Right kidney (tissue), 1 donor: ENCODE measurements at regions not wholly inside any gene's neighbourhood (a gene's known extent, or its start where the extent isn't known, plus 50 kb on each side); places are given as distances from the start of the nearest gene placed in this dataset.
A peak's percentile ranks its signal among the peaks of the same experiment; 100 is the strongest.

Experiments used
- DNase-seq: peaks from one replicate; pipeline ENCODE4 v3.0.0-alpha.2; 2016

GRCh38 chr6:8707956-8708772, 272.8 kb upstream of the SLC35B3 start:
- DNase-seq: peak; percentile 42

DNA sequence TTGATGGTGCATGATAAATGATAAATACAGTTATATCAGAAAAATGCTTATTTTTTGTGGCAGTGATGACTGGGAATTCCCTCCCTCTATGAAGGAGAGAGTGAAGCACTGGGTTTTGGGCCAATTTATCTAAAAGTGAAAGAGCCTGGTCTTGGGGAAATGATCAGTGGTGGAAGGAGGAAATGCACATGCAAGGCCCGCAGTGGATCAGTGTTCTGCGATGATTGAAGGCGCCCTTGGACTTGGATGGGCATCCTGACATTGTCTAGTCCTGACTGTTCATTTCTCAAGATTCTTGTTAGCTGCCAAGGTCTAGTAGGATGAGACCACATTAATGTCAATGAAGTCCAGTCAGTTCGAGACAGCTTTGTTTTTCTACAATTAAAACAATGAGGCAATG, 272.0 kb upstream of the SLC35B3 start:
- DNase-seq: no peak

- no peak for DNase-seq
These were observed 270.2 kb upstream of the SLC35B3 start for GRCh38 chr6:8705435-8706020.

DNA sequence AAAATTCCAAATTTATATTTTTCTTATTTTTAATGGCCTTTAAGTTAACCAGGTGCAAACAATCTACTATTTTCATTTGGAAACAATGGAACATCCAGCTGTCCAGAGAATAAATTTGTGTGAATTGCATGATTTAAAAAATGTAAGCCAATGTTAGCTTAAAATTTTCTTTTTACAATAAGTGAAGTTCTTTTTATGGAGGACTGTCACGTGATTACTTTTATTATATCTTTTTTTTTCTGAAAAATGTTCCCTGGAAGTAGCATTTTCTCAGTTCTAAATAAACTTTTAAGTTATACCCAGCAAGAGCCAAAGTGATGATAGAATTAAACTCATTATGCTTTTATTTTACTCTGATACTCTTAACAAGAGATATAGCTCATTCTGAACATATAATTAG, 267.7 kb upstream of the SLC35B3 start:
- DNase-seq: no peak

DNA sequence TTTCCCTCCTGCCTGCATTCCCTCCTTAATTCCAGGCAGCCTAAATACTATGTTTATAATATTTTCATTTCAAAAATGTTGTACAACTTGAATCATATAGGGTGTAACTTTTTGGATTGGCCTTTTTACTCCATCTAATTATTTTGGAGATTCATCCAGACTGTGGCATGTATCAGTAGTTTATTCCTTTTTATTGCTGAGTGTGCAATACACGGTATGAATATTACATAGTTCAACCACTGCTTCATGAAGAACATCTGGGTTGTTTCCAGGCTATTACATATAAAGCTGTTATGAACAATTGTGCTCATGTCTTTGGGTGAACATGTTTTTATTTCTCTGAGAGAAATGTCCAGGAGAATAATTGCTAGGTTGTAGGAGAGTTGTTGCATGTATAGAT, 253.5 kb upstream of the SLC35B3 start:
- DNase-seq: no peak

DNA sequence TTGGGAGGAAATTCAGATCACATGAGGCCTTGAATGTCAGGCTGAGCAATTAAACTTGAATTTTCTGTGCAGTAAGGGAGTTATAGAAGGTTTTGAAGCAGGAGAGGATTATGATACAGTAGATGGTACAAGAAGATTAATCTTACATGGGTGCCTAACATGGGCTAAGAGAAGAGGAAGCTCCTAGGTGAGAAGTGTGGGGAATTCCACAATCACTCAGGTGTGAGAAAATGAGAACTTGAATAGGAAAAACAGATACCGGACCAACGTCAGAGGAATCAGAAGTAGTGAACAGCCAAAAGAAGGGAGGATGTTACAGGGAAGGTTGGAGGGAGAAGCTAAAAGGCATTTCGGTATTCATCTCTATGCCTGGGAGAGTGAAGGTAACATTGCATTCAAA, 250.7 kb upstream of the SLC35B3 start:
- no peak for DNase-seq

DNA sequence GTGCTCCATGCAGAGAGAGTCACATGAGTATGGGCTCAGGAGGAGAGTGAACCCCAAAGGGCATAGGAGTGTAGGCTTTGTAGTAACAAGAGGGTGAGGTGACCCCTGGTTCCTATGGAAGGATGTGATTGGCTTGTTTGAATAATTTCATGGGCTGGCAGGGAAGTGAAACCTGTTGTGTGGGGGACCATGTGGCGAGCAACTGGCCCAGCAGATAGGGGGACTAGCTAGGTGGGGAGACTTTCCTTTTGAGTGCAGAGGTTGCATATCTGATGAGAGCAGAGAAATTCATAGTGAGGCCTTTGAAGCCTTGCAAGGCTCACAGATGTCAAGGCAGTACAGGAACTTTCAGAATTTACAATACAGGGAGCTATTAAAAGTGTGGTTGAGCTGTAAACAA, 247.9 kb upstream of the SLC35B3 start:
- DNase-seq: no peak

DNA sequence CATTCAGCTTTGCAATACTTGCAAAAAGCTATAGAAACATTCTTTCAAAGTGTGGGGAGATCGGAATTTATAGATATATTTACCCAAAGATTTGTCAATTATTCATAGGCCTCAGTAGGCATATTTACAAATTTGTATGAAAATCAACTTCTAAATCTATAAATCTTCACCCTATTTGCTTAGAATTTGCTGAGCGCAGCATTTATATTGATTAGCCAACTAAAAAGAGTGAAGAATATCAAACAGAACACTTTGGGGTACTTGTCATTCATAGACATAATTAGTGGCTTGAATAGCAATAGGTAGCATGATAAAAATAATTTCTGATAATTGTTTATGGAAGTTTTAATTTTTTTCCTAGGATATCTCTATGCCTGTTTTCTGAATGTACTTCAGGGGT, 244.5 kb upstream of the SLC35B3 start:
- no peak for DNase-seq

DNA sequence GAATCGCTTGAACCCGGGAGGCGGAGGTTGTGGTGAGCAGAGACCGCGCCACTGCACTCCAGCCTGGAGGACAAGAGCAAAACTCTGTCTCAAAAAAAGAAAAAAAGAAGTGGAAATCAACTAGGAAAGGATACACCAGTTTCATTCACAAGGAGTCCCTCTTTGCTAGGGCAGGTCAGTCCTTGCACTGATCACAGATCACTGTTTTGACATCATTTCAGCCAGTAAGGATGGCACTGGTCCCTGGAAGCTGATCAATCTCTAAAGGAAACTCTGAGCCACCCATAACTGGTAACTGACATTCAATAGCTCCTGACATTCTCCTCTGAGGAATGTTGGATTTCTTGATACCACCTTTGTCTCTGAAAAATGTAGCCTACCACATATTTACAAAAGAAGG, 243.1 kb upstream of the SLC35B3 start:
- no peak for DNase-seq

- no peak for DNase-seq
These were observed 238.8 kb upstream of the SLC35B3 start for GRCh38 chr6:8674126-8674525.

DNA sequence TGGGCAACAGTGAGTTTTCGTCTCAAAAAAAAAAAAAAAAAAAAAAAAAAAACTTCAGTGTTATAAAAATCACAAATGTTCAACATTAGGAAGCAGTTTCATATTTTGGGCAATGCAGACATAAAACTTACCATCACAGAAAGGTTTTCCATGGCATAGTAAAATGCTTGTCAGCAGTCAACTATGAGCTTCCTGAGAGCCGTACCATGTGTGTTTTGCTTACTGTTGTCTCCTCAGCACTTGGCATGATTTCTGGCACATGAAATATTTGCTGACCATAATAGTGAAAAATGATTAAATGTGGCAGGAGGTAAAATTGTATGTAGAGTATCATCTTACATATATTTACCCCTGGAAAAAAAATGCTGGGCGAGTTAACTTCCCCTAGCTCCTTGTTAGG, 237.5 kb upstream of the SLC35B3 start:
- no peak for DNase-seq

DNA sequence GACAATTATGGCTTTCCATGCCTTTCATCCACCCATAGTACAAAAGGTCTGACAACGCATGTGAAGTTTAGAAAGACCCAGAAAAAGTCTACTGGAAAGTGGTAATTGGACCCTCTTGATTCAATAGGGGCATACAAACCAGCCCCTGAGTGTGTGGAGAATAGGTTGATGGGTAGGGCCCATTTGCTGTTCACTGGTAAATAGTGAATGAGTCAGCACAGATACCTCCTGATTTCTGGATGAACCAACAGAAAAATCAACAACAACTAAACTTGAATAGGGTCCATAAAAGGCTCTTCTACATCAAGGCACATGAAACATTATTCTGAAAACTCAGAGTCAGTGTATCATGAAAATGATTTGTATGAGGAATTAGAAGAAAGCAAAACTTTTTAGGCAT, 235.4 kb upstream of the SLC35B3 start:
- DNase-seq: no peak

DNA sequence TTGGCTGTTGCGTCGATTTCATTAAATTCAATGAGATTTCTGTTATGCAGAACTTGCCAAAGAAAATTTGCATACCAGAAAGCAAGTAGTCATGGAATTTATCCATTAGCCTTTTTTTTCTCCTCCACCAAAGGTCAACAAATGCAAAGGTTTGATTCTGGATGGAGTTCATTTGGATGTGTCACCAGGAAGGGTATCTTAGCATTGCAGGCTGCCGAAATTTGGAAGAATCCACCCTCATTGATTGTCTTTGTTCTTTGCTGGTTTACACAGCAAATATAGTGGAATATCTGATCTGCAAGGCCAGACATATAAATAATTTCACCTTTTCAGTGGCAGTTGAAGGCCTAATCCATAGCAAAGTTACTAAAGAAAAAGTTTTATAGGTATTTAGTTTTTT, 229.4 kb upstream of the SLC35B3 start:
- DNase-seq: no peak

GRCh38 chr6:8664070-8664469, 228.7 kb upstream of the SLC35B3 start:
- no peak for DNase-seq

DNA sequence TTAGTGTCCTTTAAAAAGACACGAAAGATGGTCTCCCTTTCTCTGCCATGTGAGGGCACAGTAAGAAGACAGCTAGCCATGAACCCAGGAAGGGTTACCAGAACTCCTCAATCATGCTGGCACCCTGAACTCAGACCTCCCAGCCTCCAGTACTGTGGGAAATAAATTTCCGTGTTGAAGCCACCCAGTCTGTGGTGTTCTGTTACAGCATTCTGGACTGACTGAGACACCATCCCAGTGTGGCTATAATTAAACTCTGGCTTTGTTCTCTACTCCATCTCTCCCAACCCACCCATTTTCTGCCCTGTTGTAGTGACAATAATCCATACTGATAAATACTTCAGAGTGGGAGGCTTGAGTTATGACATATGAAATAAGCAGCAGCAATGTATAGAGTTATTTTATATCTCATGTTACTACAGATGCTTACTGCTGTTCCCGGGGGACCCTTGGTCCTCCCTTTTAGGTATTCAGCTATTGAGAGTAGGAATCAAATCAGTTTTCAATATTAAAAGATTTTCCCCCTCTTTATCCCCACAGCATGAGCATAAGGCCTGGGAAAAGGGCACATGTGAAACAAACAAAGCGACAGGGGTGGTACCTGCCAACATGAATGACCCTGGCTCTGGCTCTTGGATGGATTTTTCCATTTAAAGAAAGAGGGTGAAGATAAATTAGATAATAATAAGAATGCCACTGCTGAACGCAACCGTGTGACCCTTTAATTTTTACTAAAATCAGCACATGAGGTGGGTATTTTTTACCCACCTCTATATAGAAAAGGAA, 224.3 kb upstream of the SLC35B3 start:
- no peak for DNase-seq

DNA sequence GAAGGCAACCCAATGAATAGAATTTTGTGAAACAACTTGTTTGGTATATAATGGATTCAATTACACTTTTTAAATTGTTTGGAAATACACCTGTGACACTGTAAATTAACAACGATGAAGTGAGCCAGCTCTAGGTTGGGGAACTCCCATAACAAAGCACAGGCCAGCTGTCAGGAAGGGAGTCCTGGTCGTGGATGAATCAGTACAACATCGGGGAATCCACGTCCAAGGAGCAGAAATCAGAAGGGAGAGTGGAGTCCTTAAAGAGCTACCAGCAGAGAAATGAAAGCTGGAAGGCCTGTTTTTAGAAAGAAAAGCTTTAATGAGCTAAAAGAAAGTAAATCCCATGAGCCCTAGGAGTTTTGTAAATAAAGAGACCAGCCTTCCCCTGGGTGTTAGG, 223.1 kb upstream of the SLC35B3 start:
- no peak for DNase-seq

GRCh38 chr6:8657522-8657921, 222.2 kb upstream of the SLC35B3 start:
- DNase-seq: no peak

GRCh38 chr6:8655670-8656454, 220.5 kb upstream of the SLC35B3 start:
- DNase-seq: no peak

DNA sequence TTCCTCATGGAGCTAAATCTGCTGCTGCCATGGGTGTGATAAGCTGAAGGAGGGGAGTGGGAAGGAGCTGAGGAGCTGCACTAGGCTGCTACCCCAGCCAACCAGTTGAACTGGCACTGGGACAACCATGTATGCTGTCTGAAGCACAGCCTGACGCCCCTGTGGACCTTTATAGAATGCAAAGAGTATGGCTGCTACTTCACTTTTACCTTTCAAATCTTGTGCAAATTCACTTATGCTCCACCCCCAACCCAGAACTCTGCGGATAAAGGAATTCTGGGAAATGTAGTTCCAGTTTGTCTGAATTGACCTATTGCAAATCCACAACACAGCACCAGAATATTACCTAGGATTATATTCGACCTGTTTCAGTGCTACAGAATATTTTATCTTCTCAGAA, 217.4 kb upstream of the SLC35B3 start:
- DNase-seq: no peak

GRCh38 chr6:8651998-8652397, 216.7 kb upstream of the SLC35B3 start:
- DNase-seq: no peak

GRCh38 chr6:8645212-8645611, 209.9 kb upstream of the SLC35B3 start:
- DNase-seq: no peak

GRCh38 chr6:8644306-8644705, 209.0 kb upstream of the SLC35B3 start:
- no peak for DNase-seq

GRCh38 chr6:8642854-8643253, 207.5 kb upstream of the SLC35B3 start:
- no peak for DNase-seq
